HL-60 (cell line): ENCODE measurements at regions not wholly inside any gene's neighbourhood (a gene's known extent, or its start where the extent isn't known, plus 50 kb on each side); places are given as distances from the start of the nearest gene placed in this dataset.

Source experiments
- GABPA ChIP-seq: IDR thresholded peaks from 2 replicates; pipeline ENCODE4 v1.6.1; 2012; ENCODE audit warnings: low read depth
- TF ChIP-seq, protein P1 (sequence below): IDR thresholded peaks from one replicate; pipeline ENCODE4 v1.5.1; 2011; ENCODE audit warnings: low read length, control low read depth, inconsistent platforms; ENCODE audit not compliant: insufficient read depth

DNA sequence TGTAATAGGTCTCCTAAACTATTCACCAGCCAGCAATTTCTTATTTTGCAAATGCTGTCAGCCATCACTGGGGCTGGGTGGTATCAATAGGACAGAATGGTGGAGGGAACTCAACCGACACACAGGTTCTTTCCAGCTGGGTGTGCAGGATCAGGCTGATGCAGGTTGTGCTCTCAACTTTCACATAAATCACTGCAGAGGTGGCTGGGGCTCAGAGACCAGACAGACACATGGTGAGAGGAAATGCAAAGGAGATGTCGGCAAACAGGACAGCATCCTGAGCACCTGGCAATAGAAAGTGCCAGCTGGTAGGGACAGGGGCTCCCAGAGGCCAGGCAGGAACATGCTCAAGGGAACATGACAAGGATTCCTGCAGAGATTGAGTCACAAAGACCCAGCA is 254.9 kb downstream of the SOD2 start:
- TF ChIP-seq, protein P1, sequence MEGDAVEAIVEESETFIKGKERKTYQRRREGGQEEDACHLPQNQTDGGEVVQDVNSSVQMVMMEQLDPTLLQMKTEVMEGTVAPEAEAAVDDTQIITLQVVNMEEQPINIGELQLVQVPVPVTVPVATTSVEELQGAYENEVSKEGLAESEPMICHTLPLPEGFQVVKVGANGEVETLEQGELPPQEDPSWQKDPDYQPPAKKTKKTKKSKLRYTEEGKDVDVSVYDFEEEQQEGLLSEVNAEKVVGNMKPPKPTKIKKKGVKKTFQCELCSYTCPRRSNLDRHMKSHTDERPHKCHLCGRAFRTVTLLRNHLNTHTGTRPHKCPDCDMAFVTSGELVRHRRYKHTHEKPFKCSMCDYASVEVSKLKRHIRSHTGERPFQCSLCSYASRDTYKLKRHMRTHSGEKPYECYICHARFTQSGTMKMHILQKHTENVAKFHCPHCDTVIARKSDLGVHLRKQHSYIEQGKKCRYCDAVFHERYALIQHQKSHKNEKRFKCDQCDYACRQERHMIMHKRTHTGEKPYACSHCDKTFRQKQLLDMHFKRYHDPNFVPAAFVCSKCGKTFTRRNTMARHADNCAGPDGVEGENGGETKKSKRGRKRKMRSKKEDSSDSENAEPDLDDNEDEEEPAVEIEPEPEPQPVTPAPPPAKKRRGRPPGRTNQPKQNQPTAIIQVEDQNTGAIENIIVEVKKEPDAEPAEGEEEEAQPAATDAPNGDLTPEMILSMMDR, result no peak
- no peak for TF ChIP-seq GABPA
